Hepatocyte (in vitro differentiated cells): ENCODE measurements at regions not wholly inside any gene's neighbourhood (a gene's known extent, or its start where the extent isn't known, plus 50 kb on each side); places are given as distances from the start of the nearest gene placed in this dataset.

Source experiments
- CTCF ChIP-seq: fragments of 200-600 bp; sonication (generic); IDR thresholded peaks from 2 replicates; pipeline ENCODE4 v1.5.1; 2016; ENCODE audit warnings: antibody characterized with exemption, mild to moderate bottlenecking; ENCODE audit not compliant: poor library complexity
- EZH2 ChIP-seq: fragments of 200-600 bp; sonication (generic); IDR thresholded peaks from 2 replicates; pipeline ENCODE4 v1.6.1; 2016; ENCODE audit warnings: antibody characterized with exemption, mild to moderate bottlenecking, borderline replicate concordance

DNA sequence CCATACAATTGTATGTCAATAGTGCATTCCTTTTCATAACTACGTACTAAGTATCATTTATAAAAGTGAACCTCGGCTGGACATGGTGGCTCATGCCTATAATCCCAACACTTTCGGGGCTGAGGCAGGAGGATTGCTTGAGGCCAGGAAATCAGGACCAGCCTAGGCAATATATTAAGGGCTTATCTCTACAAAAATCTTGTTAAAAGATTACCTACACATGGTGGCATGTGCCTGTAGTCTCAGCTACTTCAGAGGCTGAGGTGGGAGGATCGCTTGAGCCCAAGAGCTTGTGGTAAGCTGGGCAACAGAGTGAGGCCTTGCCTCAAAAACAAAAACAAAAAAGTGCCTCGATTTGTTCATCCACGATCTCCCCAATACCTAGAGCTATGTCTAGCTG lies 449.7 kb upstream of the SULF2 start:
- TF ChIP-seq CTCF = no peak
- no peak for TF ChIP-seq EZH2
